ENCODE measurements at regions not wholly inside any gene's neighbourhood (a gene's known extent, or its start where the extent isn't known, plus 50 kb on each side); places are given as distances from the start of the nearest gene placed in this dataset.
A peak's percentile ranks its signal among the peaks of the same experiment; 100 is the strongest.

DNA sequence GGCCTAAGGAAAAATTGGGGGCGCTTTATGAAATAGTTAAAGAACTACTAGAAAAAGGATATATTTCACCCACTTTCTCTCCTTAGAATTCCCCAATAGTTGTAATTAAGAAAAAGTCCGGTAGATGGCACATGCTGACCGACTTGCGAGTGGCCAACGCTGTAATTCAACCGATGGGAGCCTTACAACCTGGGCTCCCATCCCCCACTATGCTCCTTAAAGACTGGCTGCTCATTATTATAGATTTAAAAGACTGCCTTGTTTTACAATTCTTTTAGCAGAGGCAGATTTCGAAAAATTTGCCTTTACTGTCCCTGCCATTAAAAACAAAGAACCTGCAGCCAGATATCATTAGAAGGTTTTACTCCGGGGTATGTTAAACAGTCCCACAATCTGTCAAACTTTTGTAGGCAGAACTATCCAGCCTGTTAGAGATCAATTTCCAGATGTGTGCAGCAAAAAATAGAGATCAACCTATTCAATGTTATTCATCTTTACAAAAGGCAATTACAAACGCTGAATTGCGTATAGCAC lies 58.5 kb upstream of the PRSS16 start:
- no peaks in the 10 kb centered on the region for H3K4me1 ChIP-seq (ENCODE audit: control insufficient read depth, insufficient read depth, low read length)
- FAIRE-seq (peak; percentile 23), DNase-seq (ENCODE audit: low read depth, low spot score) (peak; percentile 50), ATAC-seq (peak; percentile 91)
- RAD21 ChIA-PET (ENCODE audit: unreplicated experiment): interaction anchor here (1.1 to 2.2 kb wide), 5 partner anchors 10 to 1167 kb away, joined by 3 to 7 read pairs (median 5); no protein-coding TSS in a partner anchor
- BruUV-seq (replicated peaks): no TSS peak
- H3K79me2 ChIP-seq (ENCODE audit: control insufficient read depth, insufficient read depth, low read length): no peaks in the 10 kb centered on the region
- peak overlapping the region; percentile 9 for H3K4me2 ChIP-seq (ENCODE audit: control insufficient read depth, insufficient read depth)
- CTCF ChIA-PET: interaction anchor here (1.0 to 1.9 kb wide), 7 partner anchors 58 to 1167 kb away, joined by 3 to 13 read pairs (median 7); no protein-coding TSS in a partner anchor
- H3K27me3 ChIP-seq (replicated peaks in 1 of 2; ENCODE audit: control insufficient read depth in 2 of 2, insufficient read depth in 2 of 2, low read length in 1 of 2): no peaks in the 10 kb centered on the region
- SMC1A ChIA-PET (ENCODE audit: uncharacterized antibody, unreplicated experiment): interaction anchor here (1.0 to 2.2 kb wide), 5 partner anchors 11 to 607 kb away, joined by 3 to 11 read pairs (median 7); no protein-coding TSS in a partner anchor
- intact Hi-C loops (cut with micrococcal nuclease; ENCODE audit: unreplicated experiment): loop anchor here (1.0 to 5.0 kb wide), 6 partner anchors 123 to 563 kb away; partner anchors contain the start of genes POM121L2 and ZNF184
- no peaks in the 10 kb centered on the region for H4K20me1 ChIP-seq (ENCODE audit: control insufficient read depth, insufficient read depth)
- 19% methylated on average over 10 of the region's 10 CpGs for WGBS (ENCODE audit: insufficient coverage, insufficient replicate concordance, low lambda C conversion rate, missing lambda C conversion rate)
- no peaks in the 10 kb centered on the region for H3K9me3 ChIP-seq (replicated peaks; ENCODE audit: control insufficient read depth, insufficient read depth, low read length)
- H3K36me3 ChIP-seq (ENCODE audit: control insufficient read depth in 2 of 2, insufficient read depth in 2 of 2, low read length in 1 of 2): no peaks in the 10 kb centered on the region
- peak overlapping the region; percentile 40 for H2AFZ ChIP-seq (ENCODE audit: control insufficient read depth, low read depth, low read length)
- POLR2A ChIA-PET: interaction anchor here (1.0 kb wide), 1 partner anchor 600 kb away, joined by 3 read pairs; no protein-coding TSS in a partner anchor
- peak overlapping the region; percentile 78 for H3K27ac ChIP-seq (ENCODE audit: control insufficient read depth, insufficient read depth)
- H3K9ac ChIP-seq (ENCODE audit: control insufficient read depth, insufficient read depth, low read length): peak overlapping the region; percentile 77
- in situ Hi-C loops (cut with MboI): no loop called here
- H3K4me3 ChIP-seq: peak overlapping the region; percentile 75
- TF ChIP-seq IKZF2 (IDR thresholded peaks at IDR 0.05) (0 out of 4 replicates have a peak, but pooled peaks of 1 of the 2 experiments have one; percentile 8), STAT1 (conservative IDR thresholded peaks at IDR 0.05) (no peak), WRNIP1 (IDR thresholded peaks at IDR 0.05; ENCODE audit: borderline replicate concordance, low read depth, low read length) (no peak), SP1 (IDR thresholded peaks at IDR 0.05; ENCODE audit: low read depth, low read length) (no peak), CBX5 (IDR thresholded peaks at IDR 0.05; ENCODE audit: low read depth) (0 out of 2 replicates have a peak, but pooled peaks have one; percentile 58), SIX5 (IDR thresholded peaks at IDR 0.05; ENCODE audit: low read depth, low read length, severe bottlenecking) (no peak), ZBED1 (IDR thresholded peaks at IDR 0.05; ENCODE audit: borderline replicate concordance) (no peak), CREB1 (IDR thresholded peaks at IDR 0.05; ENCODE audit: low read depth) (peak; percentile 11; the same call in 1 of the 2 replicates), NFYA (IDR thresholded peaks at IDR 0.05; ENCODE audit: borderline replicate concordance, low read depth, low read length) (no peak)
- TF ChIP-seq, protein P1, sequence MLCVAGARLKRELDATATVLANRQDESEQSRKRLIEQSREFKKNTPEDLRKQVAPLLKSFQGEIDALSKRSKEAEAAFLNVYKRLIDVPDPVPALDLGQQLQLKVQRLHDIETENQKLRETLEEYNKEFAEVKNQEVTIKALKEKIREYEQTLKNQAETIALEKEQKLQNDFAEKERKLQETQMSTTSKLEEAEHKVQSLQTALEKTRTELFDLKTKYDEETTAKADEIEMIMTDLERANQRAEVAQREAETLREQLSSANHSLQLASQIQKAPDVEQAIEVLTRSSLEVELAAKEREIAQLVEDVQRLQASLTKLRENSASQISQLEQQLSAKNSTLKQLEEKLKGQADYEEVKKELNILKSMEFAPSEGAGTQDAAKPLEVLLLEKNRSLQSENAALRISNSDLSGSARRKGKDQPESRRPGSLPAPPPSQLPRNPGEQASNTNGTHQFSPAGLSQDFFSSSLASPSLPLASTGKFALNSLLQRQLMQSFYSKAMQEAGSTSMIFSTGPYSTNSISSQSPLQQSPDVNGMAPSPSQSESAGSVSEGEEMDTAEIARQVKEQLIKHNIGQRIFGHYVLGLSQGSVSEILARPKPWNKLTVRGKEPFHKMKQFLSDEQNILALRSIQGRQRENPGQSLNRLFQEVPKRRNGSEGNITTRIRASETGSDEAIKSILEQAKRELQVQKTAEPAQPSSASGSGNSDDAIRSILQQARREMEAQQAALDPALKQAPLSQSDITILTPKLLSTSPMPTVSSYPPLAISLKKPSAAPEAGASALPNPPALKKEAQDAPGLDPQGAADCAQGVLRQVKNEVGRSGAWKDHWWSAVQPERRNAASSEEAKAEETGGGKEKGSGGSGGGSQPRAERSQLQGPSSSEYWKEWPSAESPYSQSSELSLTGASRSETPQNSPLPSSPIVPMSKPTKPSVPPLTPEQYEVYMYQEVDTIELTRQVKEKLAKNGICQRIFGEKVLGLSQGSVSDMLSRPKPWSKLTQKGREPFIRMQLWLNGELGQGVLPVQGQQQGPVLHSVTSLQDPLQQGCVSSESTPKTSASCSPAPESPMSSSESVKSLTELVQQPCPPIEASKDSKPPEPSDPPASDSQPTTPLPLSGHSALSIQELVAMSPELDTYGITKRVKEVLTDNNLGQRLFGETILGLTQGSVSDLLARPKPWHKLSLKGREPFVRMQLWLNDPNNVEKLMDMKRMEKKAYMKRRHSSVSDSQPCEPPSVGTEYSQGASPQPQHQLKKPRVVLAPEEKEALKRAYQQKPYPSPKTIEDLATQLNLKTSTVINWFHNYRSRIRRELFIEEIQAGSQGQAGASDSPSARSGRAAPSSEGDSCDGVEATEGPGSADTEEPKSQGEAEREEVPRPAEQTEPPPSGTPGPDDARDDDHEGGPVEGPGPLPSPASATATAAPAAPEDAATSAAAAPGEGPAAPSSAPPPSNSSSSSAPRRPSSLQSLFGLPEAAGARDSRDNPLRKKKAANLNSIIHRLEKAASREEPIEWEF (IDR thresholded peaks at IDR 0.05; ENCODE audit: insufficient replicate concordance, low read depth, low read length): no peak
- TF ChIP-seq, protein P2, sequence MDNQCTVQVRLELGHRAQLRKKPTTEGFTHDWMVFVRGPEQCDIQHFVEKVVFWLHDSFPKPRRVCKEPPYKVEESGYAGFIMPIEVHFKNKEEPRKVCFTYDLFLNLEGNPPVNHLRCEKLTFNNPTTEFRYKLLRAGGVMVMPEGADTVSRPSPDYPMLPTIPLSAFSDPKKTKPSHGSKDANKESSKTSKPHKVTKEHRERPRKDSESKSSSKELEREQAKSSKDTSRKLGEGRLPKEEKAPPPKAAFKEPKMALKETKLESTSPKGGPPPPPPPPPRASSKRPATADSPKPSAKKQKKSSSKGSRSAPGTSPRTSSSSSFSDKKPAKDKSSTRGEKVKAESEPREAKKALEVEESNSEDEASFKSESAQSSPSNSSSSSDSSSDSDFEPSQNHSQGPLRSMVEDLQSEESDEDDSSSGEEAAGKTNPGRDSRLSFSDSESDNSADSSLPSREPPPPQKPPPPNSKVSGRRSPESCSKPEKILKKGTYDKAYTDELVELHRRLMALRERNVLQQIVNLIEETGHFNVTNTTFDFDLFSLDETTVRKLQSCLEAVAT (IDR thresholded peaks at IDR 0.05): no peak; the same call in 1 of the 2 replicates
- TF ChIP-seq, protein P3, sequence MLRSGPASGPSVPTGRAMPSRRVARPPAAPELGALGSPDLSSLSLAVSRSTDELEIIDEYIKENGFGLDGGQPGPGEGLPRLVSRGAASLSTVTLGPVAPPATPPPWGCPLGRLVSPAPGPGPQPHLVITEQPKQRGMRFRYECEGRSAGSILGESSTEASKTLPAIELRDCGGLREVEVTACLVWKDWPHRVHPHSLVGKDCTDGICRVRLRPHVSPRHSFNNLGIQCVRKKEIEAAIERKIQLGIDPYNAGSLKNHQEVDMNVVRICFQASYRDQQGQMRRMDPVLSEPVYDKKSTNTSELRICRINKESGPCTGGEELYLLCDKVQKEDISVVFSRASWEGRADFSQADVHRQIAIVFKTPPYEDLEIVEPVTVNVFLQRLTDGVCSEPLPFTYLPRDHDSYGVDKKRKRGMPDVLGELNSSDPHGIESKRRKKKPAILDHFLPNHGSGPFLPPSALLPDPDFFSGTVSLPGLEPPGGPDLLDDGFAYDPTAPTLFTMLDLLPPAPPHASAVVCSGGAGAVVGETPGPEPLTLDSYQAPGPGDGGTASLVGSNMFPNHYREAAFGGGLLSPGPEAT (IDR thresholded peaks at IDR 0.05; ENCODE audit: low read depth): 0 out of 2 replicates have a peak, but pooled peaks have one; percentile 5
- TF ChIP-seq, protein P4, sequence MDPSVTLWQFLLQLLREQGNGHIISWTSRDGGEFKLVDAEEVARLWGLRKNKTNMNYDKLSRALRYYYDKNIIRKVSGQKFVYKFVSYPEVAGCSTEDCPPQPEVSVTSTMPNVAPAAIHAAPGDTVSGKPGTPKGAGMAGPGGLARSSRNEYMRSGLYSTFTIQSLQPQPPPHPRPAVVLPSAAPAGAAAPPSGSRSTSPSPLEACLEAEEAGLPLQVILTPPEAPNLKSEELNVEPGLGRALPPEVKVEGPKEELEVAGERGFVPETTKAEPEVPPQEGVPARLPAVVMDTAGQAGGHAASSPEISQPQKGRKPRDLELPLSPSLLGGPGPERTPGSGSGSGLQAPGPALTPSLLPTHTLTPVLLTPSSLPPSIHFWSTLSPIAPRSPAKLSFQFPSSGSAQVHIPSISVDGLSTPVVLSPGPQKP (IDR thresholded peaks at IDR 0.05; ENCODE audit: low read depth, low read length): no peak
